ENCODE measurements at regions not wholly inside any gene's neighbourhood (a gene's known extent, or its start where the extent isn't known, plus 50 kb on each side); places are given as distances from the start of the nearest gene placed in this dataset.
"Not testable (repeated sequence)": the region's sequence is repeated elsewhere in the genome, so short reads cannot be mapped to it uniquely, and the experiment has no call there.

DNA sequence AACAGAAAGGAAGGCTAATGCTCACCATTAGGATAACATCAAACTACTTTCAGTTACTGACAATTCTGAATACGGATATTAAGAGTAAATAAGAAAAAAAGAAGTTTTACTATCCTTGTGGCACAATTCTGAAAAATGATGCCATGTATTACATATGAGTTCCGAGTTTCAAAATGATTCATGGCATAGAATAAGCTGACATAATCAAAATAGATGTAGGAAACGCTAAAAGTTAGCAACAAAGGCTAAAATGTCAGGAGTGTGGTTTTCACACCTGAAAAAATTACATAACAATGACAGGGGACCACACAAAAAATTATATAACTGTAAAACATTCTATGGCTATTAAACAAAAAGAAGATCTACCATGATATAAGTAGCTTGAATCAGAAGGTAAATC, 1131.9 kb downstream of the OTOL1 start:
- FAIRE-seq (no peak), DNase-seq (ENCODE audit: low read depth) (no peak)
- TF ChIP-seq EZH2 (IDR thresholded peaks at IDR 0.05; ENCODE audit: insufficient read depth, low read length): no peak
- TF ChIP-seq CTCF (IDR thresholded peaks at IDR 0.05; ENCODE audit: insufficient read depth, low read depth, low read length): no peak
- no peak overlapping the region for H3K27ac ChIP-seq (ENCODE audit: low read depth, low read length)
- no peaks in the 10 kb centered on the region for H4K20me1 ChIP-seq (ENCODE audit: insufficient read depth, low read length)
- H3K36me3 Mint-ChIP-seq (ENCODE audit: low read depth, unreplicated experiment): no peaks in the 10 kb centered on the region
- H3K4me3 Mint-ChIP-seq (ENCODE audit: unreplicated experiment): no peak overlapping the region
- no peaks in the 10 kb centered on the region for H3K27me3 ChIP-seq (ENCODE audit: insufficient read depth, low read length)
- H3K9me3 Mint-ChIP-seq (ENCODE audit: unreplicated experiment): no peaks in the 10 kb centered on the region
- H3K9me3 ChIP-seq (ENCODE audit: insufficient read depth, low read depth, low read length): no peaks in the 10 kb centered on the region
- H3K27me3 Mint-ChIP-seq (ENCODE audit: low read depth, unreplicated experiment): no peaks in the 10 kb centered on the region
- no peaks in the 10 kb centered on the region for H3K4me1 ChIP-seq (ENCODE audit: insufficient read depth, low read length)
- H3K36me3 ChIP-seq (ENCODE audit: insufficient read depth, low read length): no peaks in the 10 kb centered on the region
- H3K4me3 ChIP-seq (ENCODE audit: insufficient read depth, low read depth, low read length): no peak overlapping the region
- H3K4me2 ChIP-seq (ENCODE audit: low read length): no peak overlapping the region
- no peak overlapping the region for H3K9ac ChIP-seq (ENCODE audit: low read length)
- H3K4me1 Mint-ChIP-seq (ENCODE audit: low read depth, unreplicated experiment): no peaks in the 10 kb centered on the region
- no peak overlapping the region for H3K27ac Mint-ChIP-seq (ENCODE audit: unreplicated experiment)
- no peak overlapping the region for H2AFZ ChIP-seq (ENCODE audit: low read depth, low read length)
- H3K79me2 ChIP-seq (ENCODE audit: insufficient read depth, low read length): no peaks in the 10 kb centered on the region

- Histone ChIP-seq H3K4me3 (ENCODE audit: insufficient read depth, low read depth, low read length) (no peak overlapping the region), H3K4me2 (ENCODE audit: low read length) (no peak overlapping the region), H3K9me3 (ENCODE audit: insufficient read depth, low read depth, low read length) (no peaks in the 10 kb centered on the region), H3K36me3 (ENCODE audit: insufficient read depth, low read length) (no peaks in the 10 kb centered on the region), H3K9ac (ENCODE audit: low read length) (no peak overlapping the region), H3K27me3 (ENCODE audit: insufficient read depth, low read length) (no peaks in the 10 kb centered on the region), H2AFZ (ENCODE audit: low read depth, low read length) (no peak overlapping the region), H3K27ac (ENCODE audit: low read depth, low read length) (no peak overlapping the region), H3K79me2 (ENCODE audit: insufficient read depth, low read length) (no peaks in the 10 kb centered on the region), H3K4me1 (ENCODE audit: insufficient read depth, low read length) (no peaks in the 10 kb centered on the region), H4K20me1 (ENCODE audit: insufficient read depth, low read length) (no peaks in the 10 kb centered on the region)
- Mint-ChIP-seq H3K27me3 (ENCODE audit: low read depth, unreplicated experiment) (no peaks in the 10 kb centered on the region), H3K9me3 (ENCODE audit: unreplicated experiment) (no peaks in the 10 kb centered on the region), H3K36me3 (ENCODE audit: low read depth, unreplicated experiment) (no peaks in the 10 kb centered on the region), H3K4me3 (ENCODE audit: unreplicated experiment) (no peak overlapping the region), H3K4me1 (ENCODE audit: low read depth, unreplicated experiment) (no peaks in the 10 kb centered on the region), H3K27ac (ENCODE audit: unreplicated experiment) (no peak overlapping the region)
- FAIRE-seq (no peak), DNase-seq (ENCODE audit: low read depth) (no peak)
- TF ChIP-seq EZH2 (IDR thresholded peaks at IDR 0.05; ENCODE audit: insufficient read depth, low read length) (no peak), CTCF (IDR thresholded peaks at IDR 0.05; ENCODE audit: insufficient read depth, low read depth, low read length) (no peak)
These were observed 1132.8 kb downstream of the OTOL1 start for GRCh38 chr3:162629372-162629771.

DNA sequence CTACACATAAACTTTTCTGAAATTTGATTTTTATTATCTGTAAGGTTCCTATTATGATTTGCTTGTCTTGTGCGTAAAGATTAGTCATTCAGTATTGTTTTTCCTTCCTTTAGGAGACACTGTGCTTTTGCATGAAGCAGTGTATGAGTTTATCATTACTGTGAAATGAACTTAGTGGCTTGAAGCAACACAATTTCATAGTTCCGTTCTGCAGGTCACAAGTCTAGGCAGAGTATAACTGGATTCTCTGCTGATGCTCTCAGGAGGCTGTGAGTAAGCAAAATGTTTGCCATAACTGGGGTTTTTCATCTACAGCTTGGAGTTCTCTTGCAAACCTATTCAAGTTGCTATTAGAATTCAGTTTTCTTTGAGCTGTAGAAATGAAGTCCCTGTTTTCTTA, 1136.1 kb downstream of the OTOL1 start:
- no peak overlapping the region for H3K9ac ChIP-seq (ENCODE audit: low read length)
- TF ChIP-seq CTCF (IDR thresholded peaks at IDR 0.05; ENCODE audit: insufficient read depth, low read depth, low read length) (no peak), EZH2 (IDR thresholded peaks at IDR 0.05; ENCODE audit: insufficient read depth, low read length) (no peak)
- H4K20me1 ChIP-seq (ENCODE audit: insufficient read depth, low read length): no peaks in the 10 kb centered on the region
- DNase-seq (ENCODE audit: low read depth): no peak
- Mint-ChIP-seq H3K9me3 (ENCODE audit: unreplicated experiment) (no peaks in the 10 kb centered on the region), H3K36me3 (ENCODE audit: low read depth, unreplicated experiment) (peaks cover under 1% of the 10 kb centered on the region), H3K4me3 (ENCODE audit: unreplicated experiment) (no peak overlapping the region), H3K27ac (ENCODE audit: unreplicated experiment) (no peak overlapping the region), H3K27me3 (ENCODE audit: low read depth, unreplicated experiment) (no peaks in the 10 kb centered on the region), H3K4me1 (ENCODE audit: low read depth, unreplicated experiment) (no peaks in the 10 kb centered on the region)
- H3K4me2 ChIP-seq (ENCODE audit: low read length): no peak overlapping the region
- no peaks in the 10 kb centered on the region for H3K27me3 ChIP-seq (ENCODE audit: insufficient read depth, low read length)
- FAIRE-seq: no peak
- no peaks in the 10 kb centered on the region for H3K9me3 ChIP-seq (ENCODE audit: insufficient read depth, low read depth, low read length)
- H3K27ac ChIP-seq (ENCODE audit: low read depth, low read length): no peak overlapping the region
- H3K36me3 ChIP-seq (ENCODE audit: insufficient read depth, low read length): no peaks in the 10 kb centered on the region
- H3K4me3 ChIP-seq (ENCODE audit: insufficient read depth, low read depth, low read length): no peak overlapping the region
- H3K4me1 ChIP-seq (ENCODE audit: insufficient read depth, low read length): no peaks in the 10 kb centered on the region
- H3K79me2 ChIP-seq (ENCODE audit: insufficient read depth, low read length): no peaks in the 10 kb centered on the region
- no peak overlapping the region for H2AFZ ChIP-seq (ENCODE audit: low read depth, low read length)

DNA sequence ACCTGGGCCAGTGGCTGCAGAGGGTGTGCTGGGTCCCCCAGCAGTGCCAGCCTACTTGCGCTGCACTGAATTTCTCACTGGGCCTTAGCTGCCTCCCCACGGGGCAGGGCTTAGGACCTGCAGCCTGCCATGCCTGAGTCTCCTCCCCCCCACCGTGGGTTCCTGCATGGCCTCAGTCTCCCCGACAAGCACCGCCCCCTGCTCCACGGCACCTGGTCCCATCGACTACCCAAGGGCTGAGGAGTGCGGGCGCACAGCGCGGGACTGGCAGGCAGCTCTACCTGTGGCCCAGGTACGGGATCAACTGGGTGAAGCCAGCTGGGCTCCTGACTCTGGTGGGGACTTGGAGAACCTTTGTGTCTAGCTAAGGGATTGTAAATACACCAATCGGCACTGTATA, 1143.6 kb downstream of the OTOL1 start:
- H3K4me3 Mint-ChIP-seq (ENCODE audit: unreplicated experiment); H3K27me3 Mint-ChIP-seq (ENCODE audit: low read depth, unreplicated experiment); H3K9me3 Mint-ChIP-seq (ENCODE audit: unreplicated experiment); H4K20me1 ChIP-seq (ENCODE audit: insufficient read depth, low read length); H3K27ac Mint-ChIP-seq (ENCODE audit: unreplicated experiment); H3K4me3 ChIP-seq (ENCODE audit: insufficient read depth, low read depth, low read length); H3K36me3 Mint-ChIP-seq (ENCODE audit: low read depth, unreplicated experiment); H3K4me1 ChIP-seq (ENCODE audit: insufficient read depth, low read length); H3K27ac ChIP-seq (ENCODE audit: low read depth, low read length); H3K27me3 ChIP-seq (ENCODE audit: insufficient read depth, low read length); H2AFZ ChIP-seq (ENCODE audit: low read depth, low read length); H3K4me1 Mint-ChIP-seq (ENCODE audit: low read depth, unreplicated experiment); H3K9ac ChIP-seq (ENCODE audit: low read length); DNase-seq (ENCODE audit: low read depth); H3K36me3 ChIP-seq (ENCODE audit: insufficient read depth, low read length); FAIRE-seq; H3K9me3 ChIP-seq (ENCODE audit: insufficient read depth, low read depth, low read length); H3K4me2 ChIP-seq (ENCODE audit: low read length); H3K79me2 ChIP-seq (ENCODE audit: insufficient read depth, low read length): not testable (repeated sequence)
